ENCODE measurements at regions not wholly inside any gene's neighbourhood (a gene's known extent, or its start where the extent isn't known, plus 50 kb on each side); places are given as distances from the start of the nearest gene placed in this dataset.
"Not testable (repeated sequence)": the region's sequence is repeated elsewhere in the genome, so short reads cannot be mapped to it uniquely, and the experiment has no call there.

- not testable (repeated sequence) for TF ChIP-seq POLR2A (IDR thresholded peaks at IDR 0.05)
- TF ChIP-seq, protein P1, sequence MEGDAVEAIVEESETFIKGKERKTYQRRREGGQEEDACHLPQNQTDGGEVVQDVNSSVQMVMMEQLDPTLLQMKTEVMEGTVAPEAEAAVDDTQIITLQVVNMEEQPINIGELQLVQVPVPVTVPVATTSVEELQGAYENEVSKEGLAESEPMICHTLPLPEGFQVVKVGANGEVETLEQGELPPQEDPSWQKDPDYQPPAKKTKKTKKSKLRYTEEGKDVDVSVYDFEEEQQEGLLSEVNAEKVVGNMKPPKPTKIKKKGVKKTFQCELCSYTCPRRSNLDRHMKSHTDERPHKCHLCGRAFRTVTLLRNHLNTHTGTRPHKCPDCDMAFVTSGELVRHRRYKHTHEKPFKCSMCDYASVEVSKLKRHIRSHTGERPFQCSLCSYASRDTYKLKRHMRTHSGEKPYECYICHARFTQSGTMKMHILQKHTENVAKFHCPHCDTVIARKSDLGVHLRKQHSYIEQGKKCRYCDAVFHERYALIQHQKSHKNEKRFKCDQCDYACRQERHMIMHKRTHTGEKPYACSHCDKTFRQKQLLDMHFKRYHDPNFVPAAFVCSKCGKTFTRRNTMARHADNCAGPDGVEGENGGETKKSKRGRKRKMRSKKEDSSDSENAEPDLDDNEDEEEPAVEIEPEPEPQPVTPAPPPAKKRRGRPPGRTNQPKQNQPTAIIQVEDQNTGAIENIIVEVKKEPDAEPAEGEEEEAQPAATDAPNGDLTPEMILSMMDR (IDR thresholded peaks at IDR 0.05 in 8 of 11, conservative IDR thresholded peaks at IDR 0.05 in 3 of 11) = not testable (repeated sequence)
Observed at GRCh38 chr4:115519476-115519875, 406.1 kb upstream of the NDST4 start.
